ENCODE measurements at regions not wholly inside any gene's neighbourhood (a gene's known extent, or its start where the extent isn't known, plus 50 kb on each side); places are given as distances from the start of the nearest gene placed in this dataset.

- no peak for DNase-seq (ENCODE audit: low read depth)
- TF ChIP-seq, protein P1, sequence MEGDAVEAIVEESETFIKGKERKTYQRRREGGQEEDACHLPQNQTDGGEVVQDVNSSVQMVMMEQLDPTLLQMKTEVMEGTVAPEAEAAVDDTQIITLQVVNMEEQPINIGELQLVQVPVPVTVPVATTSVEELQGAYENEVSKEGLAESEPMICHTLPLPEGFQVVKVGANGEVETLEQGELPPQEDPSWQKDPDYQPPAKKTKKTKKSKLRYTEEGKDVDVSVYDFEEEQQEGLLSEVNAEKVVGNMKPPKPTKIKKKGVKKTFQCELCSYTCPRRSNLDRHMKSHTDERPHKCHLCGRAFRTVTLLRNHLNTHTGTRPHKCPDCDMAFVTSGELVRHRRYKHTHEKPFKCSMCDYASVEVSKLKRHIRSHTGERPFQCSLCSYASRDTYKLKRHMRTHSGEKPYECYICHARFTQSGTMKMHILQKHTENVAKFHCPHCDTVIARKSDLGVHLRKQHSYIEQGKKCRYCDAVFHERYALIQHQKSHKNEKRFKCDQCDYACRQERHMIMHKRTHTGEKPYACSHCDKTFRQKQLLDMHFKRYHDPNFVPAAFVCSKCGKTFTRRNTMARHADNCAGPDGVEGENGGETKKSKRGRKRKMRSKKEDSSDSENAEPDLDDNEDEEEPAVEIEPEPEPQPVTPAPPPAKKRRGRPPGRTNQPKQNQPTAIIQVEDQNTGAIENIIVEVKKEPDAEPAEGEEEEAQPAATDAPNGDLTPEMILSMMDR (IDR thresholded peaks at IDR 0.05; ENCODE audit: control insufficient read depth, insufficient read depth, low read depth, low read length, missing control alignments), result no peak
- H3K4me3 ChIP-seq (ENCODE audit: control insufficient read depth, low read depth, low read length), result no peak overlapping the region
Observed at GRCh38 chr5:15417156-15417555, 82.8 kb upstream of the FBXL7 start.

DNA sequence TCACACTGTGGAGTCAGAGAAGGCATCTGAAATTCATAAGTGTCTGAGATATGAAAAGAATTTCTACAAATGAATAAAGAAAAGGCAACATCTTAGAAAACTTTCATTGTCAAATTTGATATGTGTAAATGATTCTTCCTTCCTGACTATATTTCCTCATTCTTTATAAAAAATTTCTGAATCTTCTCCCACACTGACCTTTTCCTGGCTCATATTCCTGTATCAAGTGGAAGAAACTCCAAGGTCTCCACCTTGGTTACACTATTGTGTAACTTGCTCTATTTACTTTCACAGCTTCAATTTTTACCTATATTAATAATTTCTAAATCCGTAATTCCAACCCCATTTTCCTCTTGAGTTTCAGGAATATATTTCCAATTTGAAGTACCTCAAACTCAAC, 93.5 kb upstream of the FBXL7 start:
- no peak for DNase-seq (ENCODE audit: low read depth)
- TF ChIP-seq, protein P1 (IDR thresholded peaks at IDR 0.05; ENCODE audit: control insufficient read depth, insufficient read depth, low read depth, low read length, missing control alignments), result no peak
- H3K4me3 ChIP-seq (ENCODE audit: control insufficient read depth, low read depth, low read length), result no peak overlapping the region

GRCh38 chr5:15393146-15393545, 106.8 kb upstream of the FBXL7 start:
- no peak overlapping the region for H3K4me3 ChIP-seq (ENCODE audit: control insufficient read depth, low read depth, low read length)
- TF ChIP-seq, protein P1 (IDR thresholded peaks at IDR 0.05; ENCODE audit: control insufficient read depth, insufficient read depth, low read depth, low read length, missing control alignments), result no peak
- DNase-seq (ENCODE audit: low read depth), result no peak

GRCh38 chr5:15391704-15392397, 108.1 kb upstream of the FBXL7 start:
- H3K4me3 ChIP-seq (ENCODE audit: control insufficient read depth, low read depth, low read length), result no peak overlapping the region
- no peak for DNase-seq (ENCODE audit: low read depth)
- TF ChIP-seq, protein P1 (IDR thresholded peaks at IDR 0.05; ENCODE audit: control insufficient read depth, insufficient read depth, low read depth, low read length, missing control alignments), result no peak

- no peak overlapping the region for H3K4me3 ChIP-seq (ENCODE audit: control insufficient read depth, low read depth, low read length)
- no peak for DNase-seq (ENCODE audit: low read depth)
- TF ChIP-seq, protein P1 (IDR thresholded peaks at IDR 0.05; ENCODE audit: control insufficient read depth, insufficient read depth, low read depth, low read length, missing control alignments), result no peak
Observed at GRCh38 chr5:15388866-15389265, 111.1 kb upstream of the FBXL7 start.

GRCh38 chr5:15387931-15388524, 112.0 kb upstream of the FBXL7 start:
- H3K4me3 ChIP-seq (ENCODE audit: control insufficient read depth, low read depth, low read length), result no peak overlapping the region
- no peak for DNase-seq (ENCODE audit: low read depth)
- TF ChIP-seq, protein P1 (IDR thresholded peaks at IDR 0.05; ENCODE audit: control insufficient read depth, insufficient read depth, low read depth, low read length, missing control alignments), result no peak

Measured in AG09309 (cell line).